Activated T-helper 1 cell treated with anti-CD3 and anti-CD28 coated beads, Interleukin-12 subunit alpha, Interleukin-12 subunit beta, Interleukin-2, Interleukin-4 antibody, amounts not matched to agents 30 ng/mL and 10 ng/mL and 1 ng/mL, durations not matched to agents 14 hours and 24 hours and 36 hours (primary cell): ENCODE measurements at regions not wholly inside any gene's neighbourhood (a gene's known extent, or its start where the extent isn't known, plus 50 kb on each side); places are given as distances from the start of the nearest gene placed in this dataset.

ENCODE experiments used
- DNase-seq: peaks from one replicate; pipeline ENCODE4 v3.0.0; 2021; ENCODE audit warnings: low spot score
- H3K27ac Mint-ChIP-seq: one replicate; pipeline ENCODE4 v1.8.0; 2021; ENCODE audit warnings: mild to moderate bottlenecking, mixed read lengths
- H3K27me3 Mint-ChIP-seq: one replicate; pipeline ENCODE4 v1.8.0; 2022; ENCODE audit warnings: mild to moderate bottlenecking, moderate library complexity, mixed read lengths; ENCODE audit not compliant: insufficient read depth
- H3K36me3 Mint-ChIP-seq: one replicate; pipeline ENCODE4 v1.8.0; 2021; ENCODE audit warnings: low read depth, mixed read lengths
- H3K4me1 Mint-ChIP-seq: one replicate; pipeline ENCODE4 v1.8.0; 2021; ENCODE audit warnings: low read depth, mixed read lengths
- H3K4me3 Mint-ChIP-seq: one replicate; pipeline ENCODE4 v1.8.0; 2021; ENCODE audit warnings: mild to moderate bottlenecking, moderate library complexity, mixed read lengths
- H3K9me3 Mint-ChIP-seq: one replicate; pipeline ENCODE4 v1.8.0; 2021; ENCODE audit warnings: mixed read lengths
- intact Hi-C: fragments of 100-400 bp; cut with micrococcal nuclease; formaldehyde crosslinking; loops from one replicate; pipeline ENCODE4 v1.15.1; 2024

GRCh38 chr2:217309056-217309455 lies 449.2 kb upstream of the TNP1 start:
- intact Hi-C loops, result no loop called here
- H3K9me3 Mint-ChIP-seq, result peaks cover 4% of the 10 kb centered on the region

GRCh38 chr2:217307023-217307422 lies 447.2 kb upstream of the TNP1 start:
- no peaks in the 10 kb centered on the region for H3K36me3 Mint-ChIP-seq
- no peaks in the 10 kb centered on the region for H3K4me1 Mint-ChIP-seq
- no peak overlapping the region for H3K4me3 Mint-ChIP-seq
- intact Hi-C loops, result no loop called here
- DNase-seq, result no peak
- H3K27ac Mint-ChIP-seq, result no peak overlapping the region
- peaks cover 2% of the 10 kb centered on the region for H3K27me3 Mint-ChIP-seq
- H3K9me3 Mint-ChIP-seq, result peaks cover 4% of the 10 kb centered on the region

More at GRCh38 chr2:217309056-217309455, 449.2 kb upstream of the TNP1 start:
- no peak overlapping the region for H3K27ac Mint-ChIP-seq
- no peaks in the 10 kb centered on the region for H3K36me3 Mint-ChIP-seq
- H3K4me1 Mint-ChIP-seq, result no peaks in the 10 kb centered on the region
- no peak overlapping the region for H3K4me3 Mint-ChIP-seq
- no peak for DNase-seq
- H3K27me3 Mint-ChIP-seq, result peaks cover 2% of the 10 kb centered on the region

GRCh38 chr2:217305882-217306281 lies 446.0 kb upstream of the TNP1 start:
- Mint-ChIP-seq H3K9me3 (peaks cover 4% of the 10 kb centered on the region), H3K36me3 (no peaks in the 10 kb centered on the region), H3K4me3 (no peak overlapping the region), H3K4me1 (no peaks in the 10 kb centered on the region), H3K27ac (no peak overlapping the region), H3K27me3 (peaks cover 2% of the 10 kb centered on the region)
- intact Hi-C loops, result no loop called here
- DNase-seq, result no peak

GRCh38 chr2:217304582-217304981 lies 444.7 kb upstream of the TNP1 start:
- H3K4me1 Mint-ChIP-seq, result no peaks in the 10 kb centered on the region
- no peak for DNase-seq
- no peaks in the 10 kb centered on the region for H3K36me3 Mint-ChIP-seq
- peaks cover 3% of the 10 kb centered on the region for H3K9me3 Mint-ChIP-seq
- H3K27me3 Mint-ChIP-seq, result peaks cover 2% of the 10 kb centered on the region
- intact Hi-C loops, result no loop called here
- H3K4me3 Mint-ChIP-seq, result no peak overlapping the region
- H3K27ac Mint-ChIP-seq, result no peak overlapping the region

- no peaks in the 10 kb centered on the region for H3K27me3 Mint-ChIP-seq
- no peaks in the 10 kb centered on the region for H3K36me3 Mint-ChIP-seq
- no peak overlapping the region for H3K4me3 Mint-ChIP-seq
- H3K9me3 Mint-ChIP-seq, result no peaks in the 10 kb centered on the region
- no peaks in the 10 kb centered on the region for H3K4me1 Mint-ChIP-seq
- no peak overlapping the region for H3K27ac Mint-ChIP-seq
- intact Hi-C loops, result no loop called here
- DNase-seq, result no peak
Observed at GRCh38 chr2:217302856-217303255, 443.0 kb upstream of the TNP1 start.

GRCh38 chr2:217301142-217301925 lies 441.5 kb upstream of the TNP1 start:
- H3K4me3 Mint-ChIP-seq, result no peak overlapping the region
- intact Hi-C loops, result no loop called here
- no peak overlapping the region for H3K27ac Mint-ChIP-seq
- no peak for DNase-seq
- no peaks in the 10 kb centered on the region for H3K27me3 Mint-ChIP-seq
- H3K4me1 Mint-ChIP-seq, result no peaks in the 10 kb centered on the region
- H3K9me3 Mint-ChIP-seq, result peaks cover 4% of the 10 kb centered on the region
- no peaks in the 10 kb centered on the region for H3K36me3 Mint-ChIP-seq

GRCh38 chr2:217299590-217299989 lies 439.7 kb upstream of the TNP1 start:
- DNase-seq, result no peak
- peaks cover 4% of the 10 kb centered on the region for H3K9me3 Mint-ChIP-seq
- no peaks in the 10 kb centered on the region for H3K27me3 Mint-ChIP-seq

GRCh38 chr2:217297096-217297495 lies 437.2 kb upstream of the TNP1 start:
- no peak overlapping the region for H3K27ac Mint-ChIP-seq
- H3K36me3 Mint-ChIP-seq, result no peaks in the 10 kb centered on the region
- no peaks in the 10 kb centered on the region for H3K27me3 Mint-ChIP-seq
- no peak for DNase-seq
- intact Hi-C loops, result no loop called here
- no peaks in the 10 kb centered on the region for H3K4me1 Mint-ChIP-seq
- H3K9me3 Mint-ChIP-seq, result peaks cover 4% of the 10 kb centered on the region
- H3K4me3 Mint-ChIP-seq, result no peak overlapping the region

More at GRCh38 chr2:217299590-217299989, 439.7 kb upstream of the TNP1 start:
- H3K4me1 Mint-ChIP-seq, result no peaks in the 10 kb centered on the region
- H3K36me3 Mint-ChIP-seq, result no peaks in the 10 kb centered on the region
- no peak overlapping the region for H3K27ac Mint-ChIP-seq
- H3K4me3 Mint-ChIP-seq, result no peak overlapping the region
- intact Hi-C loops, result no loop called here

- no peaks in the 10 kb centered on the region for H3K36me3 Mint-ChIP-seq
- H3K4me3 Mint-ChIP-seq, result no peak overlapping the region
- no peak overlapping the region for H3K27ac Mint-ChIP-seq
- H3K4me1 Mint-ChIP-seq, result no peaks in the 10 kb centered on the region
- intact Hi-C loops, result no loop called here
- no peaks in the 10 kb centered on the region for H3K27me3 Mint-ChIP-seq
- no peak for DNase-seq
- H3K9me3 Mint-ChIP-seq, result peaks cover 4% of the 10 kb centered on the region
Observed at GRCh38 chr2:217294818-217295217, 435.0 kb upstream of the TNP1 start.

GRCh38 chr2:217294211-217294610 lies 434.3 kb upstream of the TNP1 start:
- Mint-ChIP-seq H3K9me3 (peaks cover 4% of the 10 kb centered on the region), H3K36me3 (no peaks in the 10 kb centered on the region), H3K27ac (no peak overlapping the region)

GRCh38 chr2:217293607-217294006 lies 433.7 kb upstream of the TNP1 start:
- intact Hi-C loops, result no loop called here
- no peaks in the 10 kb centered on the region for H3K27me3 Mint-ChIP-seq
- peaks cover 4% of the 10 kb centered on the region for H3K9me3 Mint-ChIP-seq
- no peak for DNase-seq
- H3K4me3 Mint-ChIP-seq, result no peak overlapping the region
- H3K4me1 Mint-ChIP-seq, result no peaks in the 10 kb centered on the region
- no peaks in the 10 kb centered on the region for H3K36me3 Mint-ChIP-seq
- H3K27ac Mint-ChIP-seq, result no peak overlapping the region

More at GRCh38 chr2:217294211-217294610, 434.3 kb upstream of the TNP1 start:
- no peak for DNase-seq
- Mint-ChIP-seq H3K27me3 (no peaks in the 10 kb centered on the region), H3K4me1 (no peaks in the 10 kb centered on the region), H3K4me3 (no peak overlapping the region)
- intact Hi-C loops, result no loop called here

- Mint-ChIP-seq H3K27me3 (no peaks in the 10 kb centered on the region), H3K27ac (no peak overlapping the region), H3K4me3 (no peak overlapping the region), H3K4me1 (no peaks in the 10 kb centered on the region), H3K9me3 (peaks cover 4% of the 10 kb centered on the region), H3K36me3 (no peaks in the 10 kb centered on the region)
- intact Hi-C loops, result no loop called here
- DNase-seq, result no peak
Observed at GRCh38 chr2:217293046-217293445, 433.2 kb upstream of the TNP1 start.

- H3K36me3 Mint-ChIP-seq, result no peaks in the 10 kb centered on the region
Observed at GRCh38 chr2:217291259-217291658, 431.4 kb upstream of the TNP1 start.

GRCh38 chr2:217290467-217290866 lies 430.6 kb upstream of the TNP1 start:
- Mint-ChIP-seq H3K27me3 (no peaks in the 10 kb centered on the region), H3K4me1 (no peaks in the 10 kb centered on the region), H3K9me3 (no peaks in the 10 kb centered on the region), H3K36me3 (no peaks in the 10 kb centered on the region), H3K4me3 (no peak overlapping the region), H3K27ac (no peak overlapping the region)
- intact Hi-C loops, result no loop called here
- no peak for DNase-seq

More at GRCh38 chr2:217291259-217291658, 431.4 kb upstream of the TNP1 start:
- no peaks in the 10 kb centered on the region for H3K4me1 Mint-ChIP-seq
- H3K27ac Mint-ChIP-seq, result no peak overlapping the region
- intact Hi-C loops, result no loop called here
- no peak overlapping the region for H3K4me3 Mint-ChIP-seq
- no peak for DNase-seq
- H3K9me3 Mint-ChIP-seq, result no peaks in the 10 kb centered on the region
- no peaks in the 10 kb centered on the region for H3K27me3 Mint-ChIP-seq
